HTR-8/SVneo (cell line): ENCODE measurements at regions not wholly inside any gene's neighbourhood (a gene's known extent, or its start where the extent isn't known, plus 50 kb on each side); places are given as distances from the start of the nearest gene placed in this dataset.

Source experiments
- DNase-seq: peaks from one replicate; pipeline ENCODE4 v3.0.0; 2011; ENCODE audit warnings: low spot score, mixed read lengths; ENCODE audit not compliant: insufficient read length
- FAIRE-seq: peaks from 2 replicates; lab custom pipeline; 2011; peaks lifted over from hg19 to GRCh38; lab: Jason Lieb, UNC

DNA sequence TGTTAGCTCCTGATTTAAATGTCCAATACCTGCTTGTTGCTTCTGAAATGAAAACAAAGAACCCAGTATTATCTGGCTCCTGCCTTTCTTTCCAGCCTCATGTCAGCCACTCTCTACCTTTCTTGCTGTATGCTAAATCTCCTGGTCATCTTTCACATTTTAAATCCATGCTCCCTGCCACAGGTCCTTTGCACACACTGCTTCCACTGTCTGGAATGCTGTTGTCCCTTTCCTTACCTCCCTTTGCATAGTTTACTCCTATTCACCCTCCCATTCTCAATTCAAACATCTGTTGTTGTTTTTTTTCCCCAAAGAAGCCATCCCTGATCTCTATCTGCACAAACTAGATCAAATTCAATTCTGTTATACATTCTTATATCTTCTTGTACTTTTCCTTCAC, 97.0 kb upstream of the NR4A3 start:
- DNase-seq (no peak), FAIRE-seq (no peak)

DNA sequence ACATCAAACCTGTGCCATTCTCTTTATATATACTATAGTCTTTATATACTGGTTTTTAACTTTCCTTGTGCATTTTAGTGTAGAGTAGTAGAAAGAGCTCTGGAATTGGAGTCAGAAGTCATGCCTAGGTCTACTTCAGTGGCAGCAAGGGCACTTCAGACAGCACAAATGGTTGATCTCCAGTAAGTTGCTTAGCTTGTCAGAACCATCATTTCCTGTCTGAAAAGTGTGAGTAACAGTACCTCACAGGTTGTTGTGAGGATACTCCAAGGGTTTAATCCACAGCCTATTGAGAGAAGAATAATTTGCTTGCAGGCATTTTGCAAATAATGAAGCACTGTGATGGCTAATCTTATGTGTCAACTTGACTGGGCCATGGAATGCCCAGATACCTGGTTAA, 95.8 kb upstream of the NR4A3 start:
- no peak for DNase-seq

DNA sequence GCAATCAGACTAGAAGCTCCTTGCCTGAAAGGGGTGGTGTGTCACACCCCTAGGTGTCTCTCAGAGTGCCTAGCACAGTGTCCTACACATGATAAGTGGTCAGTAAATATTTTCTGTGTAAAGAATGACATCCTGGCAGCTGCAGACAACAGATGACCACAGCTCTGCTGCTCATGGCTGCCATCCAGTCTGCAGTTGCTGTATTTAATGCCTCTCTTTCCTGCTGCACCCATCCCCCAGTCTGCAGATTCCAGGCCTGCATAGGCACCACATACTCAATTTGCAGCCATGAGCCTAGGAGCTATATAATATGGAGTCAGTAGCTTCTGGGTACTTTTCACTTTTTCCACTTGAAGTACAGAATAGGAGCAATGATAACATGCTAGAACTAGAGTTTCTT, 94.9 kb upstream of the NR4A3 start:
- DNase-seq (no peak), FAIRE-seq (no peak)

More for the DNA sequence above, 95.8 kb upstream of the NR4A3 start:
- FAIRE-seq = no peak

DNA sequence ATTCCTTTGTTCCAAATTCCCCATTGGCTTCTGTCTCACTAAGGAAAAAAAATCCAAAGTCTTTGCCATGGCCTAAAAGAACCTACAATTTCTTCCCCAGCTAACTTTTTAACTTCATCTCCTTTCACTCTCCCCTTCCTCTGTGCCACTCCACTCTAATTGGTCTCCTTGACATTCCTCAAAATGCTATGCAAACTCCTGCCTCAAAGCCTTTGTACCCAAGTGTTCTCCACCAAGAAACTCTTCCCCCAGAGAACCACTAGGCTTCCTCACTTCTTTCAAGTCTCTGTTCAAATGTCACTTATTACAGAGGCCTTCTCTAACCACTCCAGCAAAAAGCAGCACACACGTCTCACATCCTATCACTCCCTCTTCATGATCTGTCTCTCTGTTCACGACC, 91.6 kb upstream of the NR4A3 start:
- FAIRE-seq = no peak
- no peak for DNase-seq

DNA sequence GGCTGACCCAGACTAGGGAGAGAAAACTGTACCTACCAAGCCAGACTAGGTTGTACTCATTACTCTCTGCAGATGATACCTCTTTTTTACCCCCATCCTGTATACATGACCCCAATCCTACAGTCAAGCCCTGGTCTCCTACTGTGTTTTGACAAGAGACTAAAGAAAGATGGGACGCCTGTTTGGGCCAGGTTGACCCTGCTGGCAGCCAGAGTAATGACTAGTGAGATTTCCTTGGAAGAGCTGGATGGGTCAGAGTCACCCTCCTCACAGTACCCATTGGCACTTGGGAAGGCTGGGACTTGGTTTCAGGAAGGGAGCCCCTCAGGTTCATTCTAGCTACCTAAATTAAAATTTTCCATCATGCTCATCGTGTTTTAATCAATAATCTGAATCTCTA, 89.7 kb upstream of the NR4A3 start:
- FAIRE-seq = no peak
- DNase-seq = no peak

DNA sequence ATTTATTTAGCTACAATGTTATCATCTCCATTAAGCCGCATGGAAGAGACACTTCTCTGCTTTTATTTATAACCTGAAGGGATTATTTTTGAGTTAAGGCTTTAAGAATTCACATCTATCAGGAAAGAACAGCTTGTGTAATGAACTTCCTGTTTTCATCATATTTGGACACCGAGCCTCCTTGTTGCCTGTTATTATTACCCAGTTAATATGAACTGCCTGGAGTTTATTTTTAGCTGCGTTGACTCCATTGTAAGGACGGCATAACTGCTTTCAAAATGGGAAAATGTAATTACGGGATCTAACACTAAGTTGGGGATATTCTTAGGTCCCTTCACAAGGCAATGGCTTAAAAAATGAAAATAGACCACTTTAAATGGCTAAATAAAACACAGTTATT, 89.0 kb upstream of the NR4A3 start:
- FAIRE-seq = no peak

DNA sequence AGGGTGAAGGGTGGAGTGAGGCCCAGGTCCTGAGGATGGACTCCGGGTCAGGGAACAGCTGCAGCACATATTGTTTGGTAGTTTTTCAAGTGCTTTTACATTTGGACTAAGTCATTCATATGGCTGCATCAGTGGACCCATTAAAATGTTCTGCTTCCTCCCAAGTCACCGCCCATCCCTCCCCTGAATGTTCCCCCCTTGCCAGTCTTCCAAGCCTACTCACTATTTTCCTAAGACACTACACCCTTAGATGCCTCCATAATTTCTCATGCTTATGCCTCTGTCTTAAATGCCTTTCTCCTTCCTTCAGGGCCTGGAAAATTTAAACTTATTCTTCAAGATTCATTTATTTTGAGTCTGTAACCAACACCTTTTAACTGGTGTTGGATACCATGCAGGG, 86.6 kb upstream of the NR4A3 start:
- DNase-seq (no peak), FAIRE-seq (no peak)

More for the DNA sequence above, 89.0 kb upstream of the NR4A3 start:
- no peak for DNase-seq

DNA sequence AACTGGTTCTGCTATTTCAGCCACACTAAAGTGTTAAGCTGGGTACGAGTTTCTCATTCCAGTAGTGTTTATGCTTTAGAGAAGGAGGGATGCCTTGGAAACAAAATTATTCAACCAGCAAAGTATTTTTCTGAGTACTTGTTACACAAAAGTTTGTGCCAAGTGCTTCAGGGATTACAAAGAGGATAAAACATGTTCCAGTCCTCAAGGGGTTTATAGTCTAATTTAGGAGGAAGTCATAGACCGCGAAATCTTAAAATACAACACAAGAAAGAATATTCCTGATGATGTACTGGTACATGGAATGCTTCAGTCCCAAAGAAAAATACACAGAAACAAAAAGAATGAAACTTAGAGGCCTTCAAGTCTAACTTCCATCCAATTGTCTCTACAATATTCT, 85.4 kb upstream of the NR4A3 start:
- no peak for FAIRE-seq

DNA sequence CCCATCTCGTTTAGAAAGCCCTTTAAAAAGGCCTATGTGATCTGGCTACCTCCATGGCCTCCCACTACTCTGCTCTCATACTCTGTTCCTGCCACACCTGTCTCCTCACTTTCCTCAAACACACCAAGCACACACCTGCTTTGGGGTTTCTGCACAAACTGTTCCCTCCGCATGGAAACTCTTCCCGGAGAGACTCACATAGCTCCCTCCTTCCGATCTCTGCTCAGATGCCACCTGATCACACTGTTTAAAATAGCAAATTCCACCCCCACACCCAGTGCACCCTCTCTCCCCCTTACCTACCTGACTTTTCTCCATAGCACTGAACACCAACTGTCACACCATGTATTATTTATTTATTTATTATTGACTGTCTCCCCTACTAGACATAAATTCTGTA, 84.0 kb upstream of the NR4A3 start:
- DNase-seq (no peak), FAIRE-seq (no peak)

More for the DNA sequence above, 85.4 kb upstream of the NR4A3 start:
- DNase-seq = no peak

DNA sequence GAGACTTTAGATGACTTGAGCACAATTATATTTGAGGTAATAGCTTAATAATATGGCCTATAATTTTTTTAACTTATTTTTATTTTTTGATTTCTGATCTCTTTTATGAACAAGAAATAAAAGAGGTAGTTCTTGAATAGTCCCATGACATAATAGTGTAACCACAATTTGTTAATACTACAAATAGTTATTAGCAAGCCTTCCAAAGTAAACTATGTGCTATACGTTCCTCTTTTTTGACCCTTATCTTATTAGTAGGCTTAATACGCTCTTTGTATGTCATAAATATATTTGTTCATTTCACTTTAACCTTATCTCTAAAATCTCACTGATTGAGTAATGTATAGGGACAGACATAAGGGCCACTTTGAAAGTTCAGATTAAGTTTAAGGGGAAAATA, 78.7 kb upstream of the NR4A3 start:
- DNase-seq (no peak), FAIRE-seq (no peak)

DNA sequence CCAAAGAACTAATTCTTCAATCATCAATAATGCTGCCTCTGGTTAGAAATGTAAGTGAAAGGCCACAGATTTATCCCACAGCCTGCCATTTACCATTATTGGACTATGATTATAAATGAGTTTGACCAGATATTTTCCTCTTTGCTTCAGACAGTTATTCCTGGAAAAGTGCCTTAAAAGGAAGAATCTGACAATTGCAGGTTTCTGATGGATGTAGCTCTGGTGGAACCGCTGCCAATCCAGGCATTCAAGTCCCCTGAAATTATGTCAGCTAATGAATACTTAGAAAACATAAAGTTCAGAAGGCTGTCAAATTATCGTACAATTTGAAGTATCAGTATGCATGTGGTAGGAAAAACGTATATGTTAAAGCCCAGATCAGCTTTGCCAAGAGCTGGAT, 78.2 kb upstream of the NR4A3 start:
- no peak for DNase-seq
- no peak for FAIRE-seq

DNA sequence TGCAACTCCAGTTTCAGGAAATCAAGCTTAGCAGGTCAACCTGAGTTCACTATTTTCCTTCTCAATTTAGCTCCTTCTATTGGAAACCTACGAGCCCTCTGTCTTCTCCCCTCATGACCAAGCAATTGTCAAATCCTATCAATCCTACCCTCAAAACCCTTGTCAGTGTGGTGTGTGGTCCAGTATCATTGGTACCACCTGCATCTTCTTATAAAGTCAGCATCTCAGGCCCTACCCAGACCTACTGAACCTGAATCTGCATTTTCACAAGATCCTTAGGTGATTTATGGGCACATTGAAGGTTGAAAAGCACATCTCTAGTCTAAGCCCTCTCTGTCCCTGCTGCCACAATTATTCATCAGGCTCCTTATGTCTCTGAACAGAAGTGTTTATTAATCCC, 77.6 kb upstream of the NR4A3 start:
- no peak for FAIRE-seq

DNA sequence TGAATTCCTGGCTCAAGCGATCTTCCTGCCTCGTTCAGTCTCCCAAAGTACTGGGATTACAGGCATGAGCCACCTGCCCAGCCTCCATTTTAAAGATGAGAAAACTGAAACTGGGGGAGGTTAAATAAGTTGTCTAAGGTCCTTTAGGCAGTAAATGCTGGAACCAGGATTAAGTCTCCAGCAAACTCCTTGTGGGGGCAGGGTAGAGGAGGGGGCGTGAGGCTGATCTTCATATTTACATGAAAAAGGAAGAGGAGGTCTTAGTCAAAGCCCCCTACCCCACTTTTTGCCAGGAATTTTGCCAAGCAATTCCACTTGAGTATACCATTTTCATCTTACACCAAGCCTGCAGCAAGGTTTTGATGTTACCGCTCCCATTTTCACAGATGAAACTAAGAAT, 76.6 kb upstream of the NR4A3 start:
- no peak for DNase-seq
- no peak for FAIRE-seq

More for the DNA sequence above, 77.6 kb upstream of the NR4A3 start:
- no peak for DNase-seq

DNA sequence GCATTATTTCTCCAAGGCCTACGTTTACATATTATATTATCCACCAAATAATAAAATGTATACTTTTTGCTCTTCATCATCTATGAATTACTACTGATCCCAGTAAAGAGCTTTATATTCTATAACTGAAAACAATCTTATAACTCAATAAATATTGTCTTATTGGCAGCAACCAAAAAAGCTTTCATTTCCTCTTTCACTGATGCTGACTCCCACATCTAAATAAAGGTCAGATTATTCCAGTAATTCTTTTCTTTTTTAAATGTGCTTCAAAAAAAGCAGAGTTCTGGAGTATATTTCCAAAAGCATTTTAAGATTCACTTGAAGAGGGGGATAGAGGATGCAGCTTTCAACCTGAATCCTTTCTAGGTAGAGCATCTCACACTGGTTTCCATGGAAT, 75.3 kb upstream of the NR4A3 start:
- FAIRE-seq (no peak), DNase-seq (no peak)

DNA sequence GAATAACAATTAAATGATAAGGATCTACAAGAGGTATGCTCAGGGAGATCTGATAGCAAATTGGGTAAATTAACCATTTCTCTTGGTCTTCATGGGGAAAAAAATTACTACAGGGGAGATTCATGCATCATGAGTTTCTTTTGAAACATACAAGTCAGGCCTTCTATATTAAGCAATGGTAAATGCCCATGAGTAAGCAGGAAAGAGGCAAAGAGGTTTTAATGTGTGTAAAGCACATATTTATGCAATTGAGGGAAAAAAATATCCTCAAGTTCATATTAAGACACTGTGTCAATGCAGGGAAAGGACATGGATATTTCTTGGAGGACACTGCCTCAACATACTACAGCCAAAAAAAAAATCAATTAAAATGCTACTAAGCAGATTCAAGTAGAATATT, 73.4 kb upstream of the NR4A3 start:
- DNase-seq = no peak
- no peak for FAIRE-seq

DNA sequence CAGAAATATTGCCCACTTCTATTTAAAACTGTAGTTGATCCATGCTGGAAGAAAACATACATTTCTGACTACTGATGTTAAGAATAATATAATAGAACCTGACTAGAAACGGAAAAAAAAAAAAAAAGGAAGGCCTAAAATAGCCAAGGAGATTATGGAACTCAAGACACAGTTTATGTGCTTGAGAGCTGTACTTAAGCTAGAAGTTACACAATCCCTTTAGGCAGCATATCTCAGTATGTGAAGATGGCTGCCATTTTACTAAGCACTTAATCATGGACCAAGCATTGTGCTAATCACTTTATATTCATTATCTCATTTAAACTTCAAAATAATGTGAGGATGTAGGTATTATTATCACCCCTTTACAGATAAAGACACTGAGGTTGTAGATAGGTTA, 73.0 kb upstream of the NR4A3 start:
- FAIRE-seq (no peak), DNase-seq (no peak)

DNA sequence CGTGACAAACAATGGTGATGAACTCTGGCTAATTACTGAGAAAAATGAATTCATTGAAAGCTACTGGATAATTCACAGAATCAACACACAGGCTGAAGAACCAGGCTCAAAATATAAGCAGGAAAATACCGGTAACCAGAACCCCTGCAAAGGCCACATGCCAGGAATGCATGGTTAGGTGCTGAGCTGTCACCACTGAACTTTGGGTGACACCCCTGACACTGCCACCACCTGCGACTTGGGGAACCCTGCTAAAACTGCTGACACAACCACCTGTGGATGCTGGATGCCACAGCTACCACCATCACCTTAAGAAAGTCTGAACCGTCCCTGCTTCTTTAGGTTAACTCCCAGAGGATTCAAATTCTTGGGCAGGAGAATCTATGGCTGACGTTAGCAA, 72.0 kb upstream of the NR4A3 start:
- no peak for DNase-seq
- no peak for FAIRE-seq

DNA sequence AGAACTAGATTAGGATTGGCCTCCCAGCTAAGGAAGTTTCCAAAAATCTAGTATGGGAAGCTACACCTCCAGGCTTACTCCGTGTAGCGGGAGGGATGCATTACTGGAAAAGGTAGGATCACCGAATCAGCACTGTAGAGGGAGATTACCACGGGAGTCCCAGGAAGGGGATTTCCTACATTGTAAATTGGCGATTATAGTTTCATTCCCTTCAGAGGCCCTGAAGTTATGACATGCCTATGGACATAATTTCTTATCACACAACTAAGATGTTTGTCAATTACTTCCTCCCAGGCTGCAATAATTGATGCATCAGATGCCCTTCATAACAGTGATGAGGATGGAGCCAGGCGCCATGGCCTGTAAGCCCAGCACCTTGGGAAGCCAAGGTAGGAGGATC, 71.2 kb upstream of the NR4A3 start:
- FAIRE-seq (no peak), DNase-seq (no peak)

DNA sequence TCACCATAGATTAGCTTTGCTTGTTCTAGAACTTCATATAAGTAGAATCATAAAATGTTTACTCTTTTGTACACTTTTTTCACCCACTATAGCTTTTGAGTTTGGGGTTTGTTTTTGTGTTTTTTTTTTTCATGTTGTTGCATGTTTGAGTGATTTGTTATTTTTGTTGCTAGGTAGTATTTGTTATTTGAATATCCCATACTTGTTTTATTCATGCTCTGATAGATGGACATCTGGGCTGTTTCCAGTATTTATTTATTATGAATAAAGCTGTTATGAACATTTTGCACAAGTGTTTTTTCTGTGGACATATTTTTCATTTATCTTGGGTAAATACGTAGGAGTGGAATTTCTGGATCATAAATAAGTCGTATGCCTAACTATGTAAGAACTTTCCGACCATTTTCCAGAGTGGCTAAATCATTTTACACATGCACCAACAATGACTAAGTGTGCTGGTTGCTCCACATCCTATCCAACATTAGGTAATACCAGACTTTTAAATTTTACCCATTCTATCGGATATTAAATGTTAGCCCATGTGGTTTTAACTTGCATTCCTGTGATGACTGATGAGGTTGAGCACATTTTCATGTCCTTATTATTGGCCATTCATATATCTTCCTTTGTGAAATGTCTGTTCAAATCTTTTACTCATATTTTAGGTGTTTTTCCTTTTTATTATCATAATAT, 69.1 kb upstream of the NR4A3 start:
- no peak for FAIRE-seq
- no peak for DNase-seq

DNA sequence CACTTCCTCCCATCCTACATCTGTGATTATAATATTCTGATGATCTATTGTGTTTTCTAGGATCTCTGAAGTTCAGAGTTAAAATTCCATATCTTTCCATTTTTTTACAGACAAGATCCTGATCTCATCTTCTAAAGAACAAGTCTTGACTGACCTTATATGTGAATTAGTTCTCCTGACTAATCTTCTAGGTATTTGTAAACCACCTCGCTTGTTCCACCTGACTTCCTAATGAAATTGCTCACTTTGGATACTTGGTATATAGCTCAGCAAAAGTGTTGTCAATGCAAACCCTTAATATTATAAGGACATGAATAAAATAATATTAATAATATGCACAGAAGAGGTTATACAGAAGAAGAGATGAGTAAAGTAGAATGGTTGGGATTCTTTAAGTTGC, 68.2 kb upstream of the NR4A3 start:
- FAIRE-seq (no peak), DNase-seq (no peak)

DNA sequence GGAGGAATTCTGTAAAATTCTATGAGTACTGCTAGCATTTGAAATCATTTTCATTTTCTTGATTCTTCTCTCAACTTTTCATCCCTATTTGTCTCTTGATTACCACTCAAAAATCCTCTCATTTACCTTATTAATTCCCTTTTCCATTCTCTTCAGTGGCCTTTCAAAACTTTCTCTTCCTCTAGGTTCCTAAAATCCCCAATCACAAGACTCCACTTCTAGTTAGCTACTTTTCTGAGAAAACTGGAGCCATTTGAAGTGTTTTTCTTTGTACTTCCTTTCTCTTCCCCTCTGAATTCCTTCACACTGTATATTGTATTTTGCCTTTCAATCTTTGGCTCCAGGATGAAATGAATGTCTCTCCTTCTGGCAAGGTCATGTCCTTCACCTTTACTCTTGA, 61.3 kb upstream of the NR4A3 start:
- FAIRE-seq (no peak), DNase-seq (no peak)

DNA sequence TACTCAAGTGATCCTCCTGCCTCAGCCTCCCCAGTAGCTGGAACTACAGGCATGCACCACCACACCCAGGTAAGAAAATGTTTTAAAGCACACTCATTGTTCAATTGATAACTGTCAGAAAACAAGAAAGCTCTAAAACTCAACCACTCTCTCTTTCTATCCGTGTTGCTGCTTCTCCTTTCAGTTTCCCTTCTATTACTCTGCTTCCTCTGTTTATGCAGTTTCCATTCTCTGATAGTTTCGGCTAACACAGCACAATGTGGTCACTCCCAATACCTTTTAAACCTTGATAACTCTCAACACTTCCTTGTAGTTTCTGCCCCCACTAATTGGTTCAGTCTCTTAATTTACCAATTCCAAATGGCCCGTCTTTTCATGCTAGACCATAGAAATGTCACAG, 59.2 kb upstream of the NR4A3 start:
- no peak for FAIRE-seq
- DNase-seq = no peak
